Cardiac muscle cell (in vitro differentiated cells and primary cell): ENCODE measurements at regions not wholly inside any gene's neighbourhood (a gene's known extent, or its start where the extent isn't known, plus 50 kb on each side); places are given as distances from the start of the nearest gene placed in this dataset.
A peak's percentile ranks its signal among the peaks of the same experiment; 100 is the strongest.

Source experiments
- DNase-seq, 2 donors: peaks; one replicate each; pipeline versions ENCODE4 v3.0.0 to v3.0.0-alpha.2; 2010 to 2017; ENCODE audit warnings: low read depth in 1 of 2, low spot score in 1 of 2
- H3K27ac ChIP-seq: fragments of 200-600 bp; sonication (generic); 2 replicates; pipeline ENCODE4 v1.5.1; 2016
- H3K27me3 ChIP-seq: fragments of 200-600 bp; sonication (generic); 2 replicates; pipeline ENCODE4 v1.6.0; 2016; ENCODE audit warnings: control low read depth
- H3K36me3 ChIP-seq: fragments of 200-600 bp; sonication (generic); 2 replicates; pipeline ENCODE4 v1.5.1; 2016; ENCODE audit warnings: control low read depth
- H3K4me1 ChIP-seq: fragments of 200-600 bp; sonication (generic); 2 replicates; pipeline ENCODE4 v1.8.1; 2017; ENCODE audit warnings: low read depth, mild to moderate bottlenecking, mixed run types
- H3K4me3 ChIP-seq: fragments of 200-600 bp; sonication (generic); 2 replicates; pipeline ENCODE4 v1.5.1; 2016; ENCODE audit warnings: mild to moderate bottlenecking
- H3K9me3 ChIP-seq: fragments of 200-600 bp; sonication (generic); 2 replicates; pipeline ENCODE4 v1.5.1; 2017; ENCODE audit warnings: low read depth, mild to moderate bottlenecking, control low read depth
- TF ChIP-seq, protein P1 (sequence below): IDR thresholded peaks from 2 replicates; pipeline ENCODE4 v1.5.1; 2012; ENCODE audit warnings: low read depth, mild to moderate bottlenecking, low read length

DNA sequence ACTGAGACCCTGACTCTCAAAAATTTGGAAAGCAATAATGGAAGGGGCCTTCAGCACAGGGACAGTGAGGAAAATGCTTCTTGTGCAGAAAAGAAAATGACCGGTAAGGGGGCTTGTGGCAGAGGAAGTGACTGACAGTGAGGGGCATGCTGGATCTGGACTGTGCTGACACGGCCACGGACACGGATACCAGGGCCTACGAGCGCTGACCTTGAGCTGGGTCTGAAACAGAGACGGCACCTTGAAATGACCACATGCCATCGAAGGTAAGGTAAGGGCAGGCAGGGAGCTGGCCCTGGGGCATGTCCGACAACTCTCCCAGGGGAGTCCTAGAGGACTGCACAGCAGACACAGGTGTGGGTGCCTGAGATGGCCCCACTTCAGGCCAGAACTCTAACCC lies 182.1 kb downstream of the RHOU start:
- Histone ChIP-seq H3K4me1 (peaks cover 7% of the 10 kb centered on the region), H3K9me3 (no peaks in the 10 kb centered on the region), H3K4me3 (no peak overlapping the region), H3K27me3 (peaks cover 7% of the 10 kb centered on the region), H3K36me3 (no peaks in the 10 kb centered on the region), H3K27ac (no peak overlapping the region)
- DNase-seq: no peak
- TF ChIP-seq, protein P1, sequence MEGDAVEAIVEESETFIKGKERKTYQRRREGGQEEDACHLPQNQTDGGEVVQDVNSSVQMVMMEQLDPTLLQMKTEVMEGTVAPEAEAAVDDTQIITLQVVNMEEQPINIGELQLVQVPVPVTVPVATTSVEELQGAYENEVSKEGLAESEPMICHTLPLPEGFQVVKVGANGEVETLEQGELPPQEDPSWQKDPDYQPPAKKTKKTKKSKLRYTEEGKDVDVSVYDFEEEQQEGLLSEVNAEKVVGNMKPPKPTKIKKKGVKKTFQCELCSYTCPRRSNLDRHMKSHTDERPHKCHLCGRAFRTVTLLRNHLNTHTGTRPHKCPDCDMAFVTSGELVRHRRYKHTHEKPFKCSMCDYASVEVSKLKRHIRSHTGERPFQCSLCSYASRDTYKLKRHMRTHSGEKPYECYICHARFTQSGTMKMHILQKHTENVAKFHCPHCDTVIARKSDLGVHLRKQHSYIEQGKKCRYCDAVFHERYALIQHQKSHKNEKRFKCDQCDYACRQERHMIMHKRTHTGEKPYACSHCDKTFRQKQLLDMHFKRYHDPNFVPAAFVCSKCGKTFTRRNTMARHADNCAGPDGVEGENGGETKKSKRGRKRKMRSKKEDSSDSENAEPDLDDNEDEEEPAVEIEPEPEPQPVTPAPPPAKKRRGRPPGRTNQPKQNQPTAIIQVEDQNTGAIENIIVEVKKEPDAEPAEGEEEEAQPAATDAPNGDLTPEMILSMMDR: no peak

DNA sequence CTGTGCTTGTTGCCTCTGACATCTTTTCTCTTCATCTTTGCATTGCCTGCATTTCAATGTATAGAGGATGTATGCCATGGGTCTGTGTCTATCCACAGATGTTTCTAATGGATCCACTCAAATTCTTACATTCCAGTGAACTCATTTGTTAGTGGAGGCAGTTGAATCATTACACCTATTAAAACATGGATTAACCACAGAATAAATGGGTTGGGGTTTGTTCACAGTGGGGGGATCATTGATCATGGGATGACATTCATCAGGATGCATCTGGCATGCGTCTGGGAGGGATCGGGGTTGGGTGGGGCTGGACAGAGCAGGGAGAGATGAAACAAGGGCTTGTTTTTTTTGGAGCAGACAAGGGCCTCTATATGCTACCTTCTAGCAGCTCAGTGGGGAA lies 182.5 kb downstream of the RHOU start:
- no peak for DNase-seq
- TF ChIP-seq, protein P1: no peak
- Histone ChIP-seq H3K27ac (no peak overlapping the region), H3K9me3 (no peaks in the 10 kb centered on the region), H3K36me3 (no peaks in the 10 kb centered on the region), H3K4me1 (peaks cover 7% of the 10 kb centered on the region), H3K4me3 (no peak overlapping the region), H3K27me3 (peaks cover 7% of the 10 kb centered on the region)

DNA sequence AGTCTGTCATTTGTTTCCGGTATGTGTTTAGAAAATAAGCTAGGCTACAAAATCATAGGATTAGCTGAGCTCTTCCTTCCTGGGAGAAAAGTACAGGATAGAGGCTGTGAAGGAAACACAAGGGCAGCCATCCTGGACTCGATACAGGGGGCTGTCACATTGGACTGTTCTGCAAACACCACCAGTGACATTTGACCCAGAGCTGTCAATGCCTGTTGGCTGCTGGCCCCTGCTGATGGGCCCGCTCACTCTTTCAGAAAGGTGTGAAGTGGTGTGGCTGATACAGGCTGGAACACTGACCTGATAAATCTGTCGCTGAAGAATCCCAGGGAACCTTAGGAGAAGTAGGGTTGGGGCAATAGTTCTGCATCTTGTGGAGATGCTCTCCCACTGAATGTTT lies 183.1 kb downstream of the RHOU start:
- H3K27me3 ChIP-seq: peaks cover 7% of the 10 kb centered on the region

DNA sequence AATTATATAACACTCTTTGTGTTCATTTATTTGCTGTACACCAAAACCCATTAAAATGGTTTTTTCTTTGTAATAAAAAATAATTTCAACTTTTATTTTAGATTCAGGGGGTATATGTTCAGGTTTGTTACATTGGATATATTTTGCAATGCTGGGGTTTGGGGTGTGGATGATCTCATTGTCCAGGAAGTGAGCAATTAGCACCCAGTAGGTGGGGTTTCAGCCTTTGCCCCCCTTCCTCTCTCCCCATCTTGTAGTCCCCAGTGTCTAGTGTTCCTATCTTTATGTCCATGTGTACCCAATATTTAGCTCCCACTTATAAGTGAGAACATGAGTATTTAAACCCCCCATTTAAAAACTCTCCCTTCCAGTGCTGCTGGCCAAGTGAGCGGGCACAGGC lies 184.6 kb downstream of the RHOU start:
- no peaks in the 10 kb centered on the region for H3K9me3 ChIP-seq
- H3K36me3 ChIP-seq: no peaks in the 10 kb centered on the region
- H3K4me1 ChIP-seq: peaks cover 7% of the 10 kb centered on the region
- no peak overlapping the region for H3K4me3 ChIP-seq
- TF ChIP-seq, protein P1: no peak
- DNase-seq: no peak
- H3K27me3 ChIP-seq: peaks cover 7% of the 10 kb centered on the region
- no peak overlapping the region for H3K27ac ChIP-seq

More for the DNA sequence above, 183.1 kb downstream of the RHOU start:
- H3K36me3 ChIP-seq: no peaks in the 10 kb centered on the region
- H3K4me3 ChIP-seq: no peak overlapping the region
- no peaks in the 10 kb centered on the region for H3K9me3 ChIP-seq
- no peak overlapping the region for H3K27ac ChIP-seq
- peak in 1 of 2 donors; percentile 55 for DNase-seq
- H3K4me1 ChIP-seq: peaks cover 7% of the 10 kb centered on the region
- TF ChIP-seq, protein P1: no peak

DNA sequence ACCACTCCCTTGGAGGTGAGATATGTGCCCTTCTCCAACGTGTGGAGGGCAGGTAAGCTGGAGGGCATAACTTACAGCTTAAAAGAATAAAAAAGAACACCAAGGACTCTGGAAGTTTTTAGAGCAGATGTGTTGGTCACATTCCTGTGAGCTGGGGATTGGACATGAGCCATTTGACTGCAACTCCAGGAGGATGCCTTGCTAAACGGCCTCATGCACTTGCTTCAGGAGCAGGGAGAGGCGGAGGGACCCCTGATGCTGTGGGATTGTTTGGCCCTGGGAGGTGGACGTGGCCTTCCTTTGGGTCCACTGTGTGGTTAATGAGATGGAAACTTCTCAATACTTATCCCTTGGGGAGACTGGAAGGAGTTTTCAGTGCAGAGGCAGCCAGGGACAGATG lies 185.6 kb downstream of the RHOU start:
- Histone ChIP-seq H3K4me3 (no peak overlapping the region), H3K9me3 (no peaks in the 10 kb centered on the region), H3K27ac (no peak overlapping the region), H3K36me3 (no peaks in the 10 kb centered on the region), H3K27me3 (peaks cover 7% of the 10 kb centered on the region), H3K4me1 (peaks cover 7% of the 10 kb centered on the region)
- TF ChIP-seq, protein P1: no peak
- peak in 1 of 2 donors; percentile 72 for DNase-seq

DNA sequence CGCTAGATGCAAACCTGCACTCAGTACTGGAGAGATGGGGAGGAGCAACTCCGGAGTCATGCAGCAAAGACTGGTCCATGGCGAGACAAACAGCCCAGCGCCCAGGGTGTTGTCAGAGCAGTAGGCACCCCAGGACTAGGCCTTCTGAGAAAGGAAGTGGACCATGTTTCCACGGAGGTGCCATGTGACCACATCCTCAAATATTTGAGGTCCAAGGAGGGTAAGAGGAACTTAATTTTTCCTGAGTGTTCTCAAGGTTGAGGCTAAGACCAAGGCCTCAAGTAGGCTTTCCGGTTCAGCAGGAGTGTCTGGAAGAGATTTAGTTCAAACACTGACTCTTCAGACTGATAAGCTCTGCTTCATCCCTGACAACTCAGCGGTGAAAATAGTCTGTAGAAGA lies 186.2 kb downstream of the RHOU start:
- TF ChIP-seq, protein P1: no peak
- Histone ChIP-seq H3K36me3 (no peaks in the 10 kb centered on the region), H3K27me3 (peaks cover 7% of the 10 kb centered on the region), H3K9me3 (no peaks in the 10 kb centered on the region), H3K4me1 (peaks cover 7% of the 10 kb centered on the region), H3K27ac (no peak overlapping the region), H3K4me3 (no peak overlapping the region)
- DNase-seq: no peak
